Epidermal melanocyte (primary cell): ENCODE measurements at regions not wholly inside any gene's neighbourhood (a gene's known extent, or its start where the extent isn't known, plus 50 kb on each side); places are given as distances from the start of the nearest gene placed in this dataset.

ENCODE experiments used
- DNase-seq: peaks from one replicate; pipeline ENCODE4 v3.0.0; 2011; ENCODE audit warnings: low spot score; ENCODE audit not compliant: insufficient read length

DNA sequence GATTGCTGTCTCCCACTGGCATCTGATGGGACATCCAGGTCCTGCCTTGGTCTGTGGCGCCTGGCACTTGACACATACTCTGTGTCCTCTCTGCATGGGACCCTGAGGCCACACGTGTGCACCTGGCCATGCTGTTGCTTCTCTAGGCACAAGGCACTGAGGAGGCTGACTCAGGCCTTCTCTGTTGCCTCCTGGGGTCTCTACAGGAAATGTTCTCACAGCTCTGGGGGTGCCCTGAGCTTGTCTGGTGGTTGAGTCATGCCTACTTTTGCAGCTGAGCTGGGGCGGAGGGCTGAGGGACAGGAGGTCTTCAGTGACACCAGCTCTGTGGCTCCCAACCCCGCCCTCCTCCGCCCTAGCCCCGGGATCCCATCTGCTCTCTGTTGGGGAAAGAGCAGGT, 207.0 kb upstream of the HS6ST1 start:
- no peak for DNase-seq

- DNase-seq = no peak
Observed at GRCh38 chr2:128526455-128526976, 207.8 kb upstream of the HS6ST1 start.

- DNase-seq = no peak
Observed at GRCh38 chr2:128528133-128528532, 209.5 kb upstream of the HS6ST1 start.

DNA sequence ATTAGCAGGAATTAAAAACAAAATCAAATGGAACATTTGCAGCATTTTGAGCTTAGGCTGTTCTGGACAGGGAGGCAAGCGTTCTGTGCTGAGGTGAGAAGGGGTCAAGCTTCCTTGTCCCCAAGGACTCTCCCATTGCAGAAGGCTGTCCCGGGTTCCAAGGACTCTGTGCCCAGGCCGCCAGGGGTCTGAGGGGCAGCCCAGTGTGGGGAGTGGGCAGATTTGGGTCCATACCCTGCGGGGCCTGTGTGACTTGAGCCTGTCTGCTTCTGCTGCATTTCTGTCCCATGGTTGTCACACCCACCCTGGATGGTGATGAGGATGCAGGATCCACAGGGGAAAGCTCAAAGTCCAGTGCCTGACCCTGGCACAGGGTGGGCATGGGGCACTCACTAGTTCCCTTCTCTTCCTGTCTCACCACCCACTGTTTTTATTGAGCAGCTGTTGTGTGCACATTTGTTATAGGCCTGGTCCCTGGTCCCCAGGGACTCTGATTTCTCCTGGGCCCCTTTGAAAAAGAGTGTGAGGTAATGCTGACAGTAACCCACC, 211.4 kb upstream of the HS6ST1 start:
- DNase-seq = no peak

- no peak for DNase-seq
Observed at GRCh38 chr2:128531856-128532255, 213.2 kb upstream of the HS6ST1 start.

DNA sequence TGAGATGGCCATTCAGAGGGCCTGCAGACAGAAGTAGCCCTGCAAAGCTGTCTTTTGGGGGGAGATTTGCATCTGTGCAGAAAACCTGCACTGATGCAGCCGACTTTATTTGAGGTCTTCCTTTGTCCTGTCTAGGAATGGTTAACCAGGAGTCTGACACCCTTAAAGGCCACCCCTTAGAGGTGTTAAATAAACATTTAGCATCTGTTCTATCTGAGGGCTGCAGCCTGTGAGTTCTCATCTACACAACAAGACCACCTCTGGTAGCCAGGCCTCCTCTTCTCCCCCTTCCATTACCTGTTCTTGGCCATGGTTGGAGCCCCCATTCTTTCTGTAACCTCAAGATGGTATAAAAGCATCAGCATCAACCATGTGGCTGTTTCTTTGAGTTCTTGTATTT, 214.4 kb upstream of the HS6ST1 start:
- DNase-seq = no peak

DNA sequence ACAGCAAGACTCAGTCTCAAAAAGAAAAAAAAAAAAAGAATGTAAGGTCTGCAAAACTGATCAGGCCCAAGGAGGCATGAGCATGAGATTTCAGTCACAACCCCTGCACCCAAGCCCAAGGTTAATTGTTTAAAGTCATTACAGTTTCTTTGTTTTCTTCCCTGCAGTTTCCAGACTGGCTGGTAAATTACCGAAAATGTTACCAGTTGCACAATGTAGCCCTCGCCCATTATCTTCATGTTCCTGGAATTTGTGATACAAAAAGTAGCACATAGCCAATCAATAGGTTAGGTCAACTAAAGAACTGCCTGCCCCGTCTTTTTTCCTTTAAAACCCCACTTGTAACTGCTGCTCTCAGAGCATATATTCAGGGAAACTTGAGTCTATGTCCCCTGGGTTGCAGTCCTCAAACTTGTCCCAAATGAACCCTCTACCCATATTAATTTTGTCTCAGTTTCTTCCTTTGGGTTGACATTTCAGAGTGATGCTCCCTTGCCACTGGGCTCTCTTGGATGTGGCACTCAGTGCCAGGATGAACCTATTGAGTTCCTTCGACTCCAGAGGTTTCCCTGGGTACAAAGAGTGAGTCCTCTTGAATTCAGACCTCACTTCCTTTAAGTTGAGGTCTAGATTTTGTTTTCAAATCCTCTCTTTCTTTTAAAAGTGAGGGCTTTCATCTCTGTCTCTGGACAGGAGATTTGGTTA, 216.2 kb upstream of the HS6ST1 start:
- no peak for DNase-seq

- DNase-seq = no peak
Observed at GRCh38 chr2:128535953-128536352, 217.3 kb upstream of the HS6ST1 start.

- DNase-seq = no peak
Observed at GRCh38 chr2:128536925-128537620, 218.4 kb upstream of the HS6ST1 start.

GRCh38 chr2:128537646-128538045, 219.0 kb upstream of the HS6ST1 start:
- DNase-seq = no peak

- no peak for DNase-seq
Observed at GRCh38 chr2:128538396-128538795, 219.7 kb upstream of the HS6ST1 start.

- DNase-seq = no peak
Observed at GRCh38 chr2:128540670-128541069, 222.0 kb upstream of the HS6ST1 start.

DNA sequence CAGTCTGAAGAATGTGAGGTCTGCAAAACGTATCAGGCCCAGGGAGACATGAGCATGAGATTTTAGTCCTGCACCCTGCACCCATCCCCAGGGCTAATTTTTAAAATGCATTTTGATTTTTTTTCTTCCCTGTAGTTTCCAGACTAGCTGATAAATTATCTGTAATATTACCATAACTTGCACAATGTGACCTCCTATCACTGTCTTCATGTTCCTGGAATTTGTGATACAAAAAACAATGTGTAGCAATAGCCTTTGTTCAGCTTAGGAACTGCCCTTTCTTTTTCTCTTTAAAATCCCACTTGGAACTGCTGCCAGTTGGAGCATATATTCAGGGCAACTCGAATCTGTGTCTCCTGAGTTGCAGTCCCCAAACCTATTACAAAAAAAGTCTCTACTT, 222.8 kb upstream of the HS6ST1 start:
- no peak for DNase-seq

DNA sequence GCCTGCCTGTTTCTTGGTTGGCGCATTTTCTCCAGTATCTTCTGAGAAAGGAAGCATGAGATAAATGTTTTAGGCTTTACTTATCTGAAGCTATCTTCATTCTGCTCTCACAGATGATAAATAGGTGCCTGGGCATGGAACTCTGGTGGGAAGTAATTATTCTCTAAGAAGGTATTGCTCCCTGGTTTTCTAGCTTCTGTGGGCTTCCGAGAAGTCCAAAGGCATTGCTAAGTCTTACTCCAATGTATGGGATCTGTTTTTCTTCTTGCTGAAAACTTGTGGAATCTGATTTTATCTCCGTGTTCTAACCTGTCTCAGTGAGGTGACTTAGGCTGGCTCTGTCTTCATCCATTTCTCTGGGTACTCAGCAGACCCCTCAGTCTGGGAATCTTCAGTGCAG, 224.4 kb upstream of the HS6ST1 start:
- DNase-seq = no peak

GRCh38 chr2:128543646-128544045, 225.0 kb upstream of the HS6ST1 start:
- DNase-seq = no peak

DNA sequence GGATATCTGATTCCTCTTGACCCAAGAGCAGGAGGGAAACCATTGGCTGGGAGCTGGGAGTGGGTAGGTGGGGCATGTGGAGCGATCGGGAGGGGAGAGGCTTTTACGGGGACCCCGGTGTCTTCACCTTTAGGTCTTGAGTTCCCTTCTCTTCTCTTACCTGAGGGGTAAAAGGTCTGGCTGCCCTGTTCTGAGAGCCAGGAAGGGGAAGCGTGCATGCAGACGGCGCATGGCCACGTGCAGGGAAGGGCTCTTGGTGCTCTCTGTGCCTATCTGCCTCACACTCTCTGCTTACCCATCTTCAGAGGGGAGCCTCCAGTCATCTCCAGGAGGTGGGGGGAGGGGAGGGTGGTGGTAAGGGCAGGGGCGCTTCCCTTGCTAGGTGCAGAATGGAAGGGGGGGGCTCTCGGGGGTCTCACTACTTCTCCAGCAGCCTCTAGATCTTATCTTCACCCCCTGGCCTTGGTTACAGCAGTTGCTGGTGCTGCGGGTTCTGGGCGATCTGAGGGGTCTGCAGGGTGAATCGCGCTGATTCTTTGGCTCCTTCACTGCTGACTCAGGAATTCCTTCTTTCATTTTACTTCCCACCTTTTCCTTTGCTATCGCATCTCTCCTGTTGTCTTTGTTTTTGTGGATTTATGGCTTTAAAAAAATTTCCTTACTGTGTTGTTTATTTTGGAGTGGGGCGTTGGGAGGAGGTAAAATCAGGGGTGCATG, 225.8 kb upstream of the HS6ST1 start:
- DNase-seq = no peak

DNA sequence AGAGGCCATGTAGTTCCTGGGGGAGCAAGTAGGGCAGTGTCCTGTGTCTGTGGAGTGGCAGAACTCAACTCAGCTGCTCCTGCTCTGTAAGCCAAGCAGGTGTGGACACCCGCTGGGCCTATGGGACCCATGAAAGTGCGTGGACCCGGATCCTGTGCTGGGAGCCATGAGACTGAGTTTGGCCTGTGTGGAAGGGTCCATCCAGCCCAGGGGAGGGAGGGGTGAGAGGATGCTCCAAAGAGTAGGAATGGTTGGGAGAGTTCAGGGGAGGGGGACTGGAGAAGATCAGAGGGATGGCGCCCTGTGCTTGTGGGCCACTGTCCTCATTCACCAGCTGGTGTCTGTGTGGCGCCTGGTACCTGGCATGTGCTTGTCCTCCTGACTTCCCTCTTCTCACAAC, 226.4 kb upstream of the HS6ST1 start:
- no peak for DNase-seq

DNA sequence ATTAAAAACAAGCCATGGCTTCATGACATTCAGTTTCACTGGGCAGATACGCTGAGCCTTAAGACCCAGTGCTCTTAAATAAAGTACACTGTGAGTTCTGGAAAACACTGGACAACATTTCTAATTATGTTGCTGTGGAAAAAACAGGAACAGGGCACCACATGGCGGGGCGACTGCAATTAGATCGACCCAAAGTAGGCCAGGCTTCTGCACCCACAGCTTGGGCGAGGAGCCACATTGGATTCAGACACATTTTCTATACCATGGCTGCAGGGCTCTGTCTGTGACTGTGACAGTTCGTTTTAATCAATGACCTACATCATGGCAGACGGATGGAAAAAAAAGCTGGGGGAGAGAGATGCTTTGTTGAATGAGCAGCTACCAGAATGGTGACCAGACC, 227.2 kb upstream of the HS6ST1 start:
- no peak for DNase-seq

- no peak for DNase-seq
Observed at GRCh38 chr2:128547667-128548066, 229.0 kb upstream of the HS6ST1 start.

- DNase-seq = no peak
Observed at GRCh38 chr2:128548461-128548891, 229.8 kb upstream of the HS6ST1 start.

GRCh38 chr2:128549094-128549493, 230.4 kb upstream of the HS6ST1 start:
- DNase-seq = no peak
